ENCODE measurements at regions not wholly inside any gene's neighbourhood (a gene's known extent, or its start where the extent isn't known, plus 50 kb on each side); places are given as distances from the start of the nearest gene placed in this dataset.

- DNase-seq (ENCODE audit: low read depth): no peak
- no peak for TF ChIP-seq CTCF (IDR thresholded peaks at IDR 0.05; ENCODE audit: insufficient read depth, low read depth, low read length)
- H3K4me3 ChIP-seq (ENCODE audit: low read depth, low read length): no peak overlapping the region
Measured at GRCh38 chr18:64712035-64712434, 563.1 kb upstream of the LINC00305 start.

- no peak for DNase-seq (ENCODE audit: low read depth)
- no peak overlapping the region for H3K4me3 ChIP-seq (ENCODE audit: low read depth, low read length)
- no peak for TF ChIP-seq CTCF (IDR thresholded peaks at IDR 0.05; ENCODE audit: insufficient read depth, low read depth, low read length)
Measured at GRCh38 chr18:64710105-64710861, 561.4 kb upstream of the LINC00305 start.

- TF ChIP-seq CTCF (IDR thresholded peaks at IDR 0.05; ENCODE audit: insufficient read depth, low read depth, low read length): no peak
- no peak overlapping the region for H3K4me3 ChIP-seq (ENCODE audit: low read depth, low read length)
- DNase-seq (ENCODE audit: low read depth): no peak
Measured at GRCh38 chr18:64707052-64707451, 558.2 kb upstream of the LINC00305 start.

- TF ChIP-seq CTCF (IDR thresholded peaks at IDR 0.05; ENCODE audit: insufficient read depth, low read depth, low read length): no peak
Measured at GRCh38 chr18:64699081-64699480, 550.2 kb upstream of the LINC00305 start.

GRCh38 chr18:64695851-64696553, 547.1 kb upstream of the LINC00305 start:
- H3K4me3 ChIP-seq (ENCODE audit: low read depth, low read length): no peak overlapping the region
- no peak for TF ChIP-seq CTCF (IDR thresholded peaks at IDR 0.05; ENCODE audit: insufficient read depth, low read depth, low read length)
- no peak for DNase-seq (ENCODE audit: low read depth)

More at GRCh38 chr18:64699081-64699480, 550.2 kb upstream of the LINC00305 start:
- no peak overlapping the region for H3K4me3 ChIP-seq (ENCODE audit: low read depth, low read length)
- DNase-seq (ENCODE audit: low read depth): no peak

GRCh38 chr18:64693766-64694165, 544.9 kb upstream of the LINC00305 start:
- no peak for DNase-seq (ENCODE audit: low read depth)
- TF ChIP-seq CTCF (IDR thresholded peaks at IDR 0.05; ENCODE audit: insufficient read depth, low read depth, low read length): no peak

More at GRCh38 chr18:64693766-64694165, 544.9 kb upstream of the LINC00305 start:
- no peak overlapping the region for H3K4me3 ChIP-seq (ENCODE audit: low read depth, low read length)

Data from fibroblast of villous mesenchyme (primary cell).